ENCODE measurements at regions not wholly inside any gene's neighbourhood (a gene's known extent, or its start where the extent isn't known, plus 50 kb on each side); places are given as distances from the start of the nearest gene placed in this dataset.

DNA sequence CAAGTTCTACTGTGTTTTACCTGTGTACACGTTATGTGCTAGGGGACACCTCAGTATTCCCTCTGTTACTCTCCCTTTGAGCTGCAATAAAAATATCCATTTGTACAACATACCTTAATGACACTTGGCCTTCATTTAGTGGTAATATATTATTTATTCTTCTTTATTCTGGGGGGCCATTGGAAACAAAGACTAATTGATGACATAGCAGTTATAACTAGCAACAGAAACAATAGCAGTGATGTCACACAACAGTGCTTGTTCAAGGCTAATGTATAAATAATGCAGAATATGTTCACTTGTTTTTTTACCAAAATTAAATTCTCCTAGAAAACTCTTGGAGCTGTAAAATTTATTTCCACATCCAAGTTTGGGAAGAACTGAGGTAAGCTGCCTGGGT, 92.2 kb upstream of the FAM83B start:
- intact Hi-C loops (cut with micrococcal nuclease; ENCODE audit: unreplicated experiment), result no loop called here
- Histone ChIP-seq H3K27ac (ENCODE audit: low read depth, low read length, poor library complexity, severe bottlenecking) (no peak overlapping the region), H3K36me3 (ENCODE audit: insufficient read depth, low read length, poor library complexity, severe bottlenecking) (no peaks in the 10 kb centered on the region), H3K4me1 (ENCODE audit: insufficient read depth, low read length, poor library complexity, severe bottlenecking) (no peaks in the 10 kb centered on the region), H3K27me3 (replicated peaks; ENCODE audit: insufficient read depth, low read depth, low read length, poor library complexity) (no peaks in the 10 kb centered on the region), H3K4me3 (ENCODE audit: low read depth, low read length, poor library complexity, severe bottlenecking) (no peak overlapping the region), H3K9me3 (ENCODE audit: low read depth, low read length, poor library complexity, severe bottlenecking) (no peaks in the 10 kb centered on the region)
- TF ChIP-seq EZH2 (IDR thresholded peaks at IDR 0.05; ENCODE audit: borderline replicate concordance, low read depth, low read length, poor library complexity, severe bottlenecking), result no peak
- TF ChIP-seq, protein P1, sequence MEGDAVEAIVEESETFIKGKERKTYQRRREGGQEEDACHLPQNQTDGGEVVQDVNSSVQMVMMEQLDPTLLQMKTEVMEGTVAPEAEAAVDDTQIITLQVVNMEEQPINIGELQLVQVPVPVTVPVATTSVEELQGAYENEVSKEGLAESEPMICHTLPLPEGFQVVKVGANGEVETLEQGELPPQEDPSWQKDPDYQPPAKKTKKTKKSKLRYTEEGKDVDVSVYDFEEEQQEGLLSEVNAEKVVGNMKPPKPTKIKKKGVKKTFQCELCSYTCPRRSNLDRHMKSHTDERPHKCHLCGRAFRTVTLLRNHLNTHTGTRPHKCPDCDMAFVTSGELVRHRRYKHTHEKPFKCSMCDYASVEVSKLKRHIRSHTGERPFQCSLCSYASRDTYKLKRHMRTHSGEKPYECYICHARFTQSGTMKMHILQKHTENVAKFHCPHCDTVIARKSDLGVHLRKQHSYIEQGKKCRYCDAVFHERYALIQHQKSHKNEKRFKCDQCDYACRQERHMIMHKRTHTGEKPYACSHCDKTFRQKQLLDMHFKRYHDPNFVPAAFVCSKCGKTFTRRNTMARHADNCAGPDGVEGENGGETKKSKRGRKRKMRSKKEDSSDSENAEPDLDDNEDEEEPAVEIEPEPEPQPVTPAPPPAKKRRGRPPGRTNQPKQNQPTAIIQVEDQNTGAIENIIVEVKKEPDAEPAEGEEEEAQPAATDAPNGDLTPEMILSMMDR (conservative IDR thresholded peaks at IDR 0.05; ENCODE audit: low read depth, low read length), result no peak
- CTCF ChIA-PET, result no interaction called here
- POLR2A ChIA-PET (ENCODE audit: low non-redundant PET), result no interaction called here
- DNase-seq (ENCODE audit: low spot score), result no peak
- no TSS peak for BruUV-seq (replicated peaks)

DNA sequence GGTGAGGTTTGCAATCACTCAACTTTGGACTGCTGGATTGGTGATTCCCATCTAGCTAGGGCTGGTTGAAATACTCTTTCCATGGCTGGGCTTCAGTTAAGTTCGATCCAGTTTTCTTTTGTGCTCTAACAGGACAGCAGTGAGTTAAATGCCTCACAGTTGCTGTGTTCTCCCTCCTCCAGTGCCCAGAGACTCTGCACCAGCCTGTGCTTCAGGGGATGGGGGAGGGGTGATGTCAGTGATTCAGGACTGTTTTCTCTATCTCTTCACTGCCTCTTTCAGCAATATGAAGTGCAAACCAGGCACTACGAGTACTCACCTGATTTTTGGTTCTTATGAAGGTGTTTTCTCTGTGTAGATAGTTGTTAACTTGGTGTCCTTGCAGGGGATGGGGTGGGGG, 88.2 kb upstream of the FAM83B start:
- no peaks in the 10 kb centered on the region for H3K4me1 ChIP-seq (ENCODE audit: insufficient read depth, low read length, poor library complexity, severe bottlenecking)
- ChIA-PET POLR2A (ENCODE audit: low non-redundant PET) (no interaction called here), CTCF (no interaction called here)
- intact Hi-C loops (cut with micrococcal nuclease; ENCODE audit: unreplicated experiment), result no loop called here
- TF ChIP-seq, protein P1 (conservative IDR thresholded peaks at IDR 0.05; ENCODE audit: low read depth, low read length), result no peak
- TF ChIP-seq EZH2 (IDR thresholded peaks at IDR 0.05; ENCODE audit: borderline replicate concordance, low read depth, low read length, poor library complexity, severe bottlenecking), result no peak
- no peaks in the 10 kb centered on the region for H3K27me3 ChIP-seq (replicated peaks; ENCODE audit: insufficient read depth, low read depth, low read length, poor library complexity)
- H3K4me3 ChIP-seq (ENCODE audit: low read depth, low read length, poor library complexity, severe bottlenecking), result no peak overlapping the region
- no peak overlapping the region for H3K27ac ChIP-seq (ENCODE audit: low read depth, low read length, poor library complexity, severe bottlenecking)
- H3K36me3 ChIP-seq (ENCODE audit: insufficient read depth, low read length, poor library complexity, severe bottlenecking), result no peaks in the 10 kb centered on the region
- BruUV-seq (replicated peaks), result no TSS peak
- DNase-seq (ENCODE audit: low spot score), result no peak
- no peaks in the 10 kb centered on the region for H3K9me3 ChIP-seq (ENCODE audit: low read depth, low read length, poor library complexity, severe bottlenecking)

DNA sequence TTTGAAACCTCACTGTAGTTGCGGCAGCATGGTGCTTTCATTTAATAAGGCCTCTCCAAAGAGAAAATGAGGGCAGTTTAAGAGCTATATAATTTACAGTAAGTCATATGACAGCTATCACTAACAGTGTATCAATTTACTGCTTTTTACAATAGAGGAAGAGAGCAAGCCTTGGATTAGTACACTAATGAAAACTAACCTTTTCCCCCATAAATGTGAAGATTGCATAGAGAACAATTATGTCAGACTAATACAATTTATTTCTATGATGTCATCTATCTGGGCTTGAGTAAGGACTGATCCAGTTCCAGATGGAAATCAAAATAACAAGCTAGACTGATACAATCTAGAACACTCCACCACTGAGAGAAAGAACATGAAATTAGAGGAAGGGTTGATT, 78.1 kb upstream of the FAM83B start:
- BruUV-seq (replicated peaks), result no TSS peak
- ChIA-PET CTCF (no interaction called here), POLR2A (ENCODE audit: low non-redundant PET) (no interaction called here)
- intact Hi-C loops (cut with micrococcal nuclease; ENCODE audit: unreplicated experiment), result no loop called here
- H3K4me1 ChIP-seq (ENCODE audit: insufficient read depth, low read length, poor library complexity, severe bottlenecking), result no peaks in the 10 kb centered on the region
- no peak for DNase-seq (ENCODE audit: low spot score)
- no peaks in the 10 kb centered on the region for H3K27me3 ChIP-seq (replicated peaks; ENCODE audit: insufficient read depth, low read depth, low read length, poor library complexity)
- no peak overlapping the region for H3K4me3 ChIP-seq (ENCODE audit: low read depth, low read length, poor library complexity, severe bottlenecking)
- H3K27ac ChIP-seq (ENCODE audit: low read depth, low read length, poor library complexity, severe bottlenecking), result no peak overlapping the region
- H3K36me3 ChIP-seq (ENCODE audit: insufficient read depth, low read length, poor library complexity, severe bottlenecking), result no peaks in the 10 kb centered on the region
- no peaks in the 10 kb centered on the region for H3K9me3 ChIP-seq (ENCODE audit: low read depth, low read length, poor library complexity, severe bottlenecking)
- TF ChIP-seq, protein P1 (conservative IDR thresholded peaks at IDR 0.05; ENCODE audit: low read depth, low read length), result no peak
- no peak for TF ChIP-seq EZH2 (IDR thresholded peaks at IDR 0.05; ENCODE audit: borderline replicate concordance, low read depth, low read length, poor library complexity, severe bottlenecking)
